PFSK-1 (cell line): ENCODE measurements at regions not wholly inside any gene's neighbourhood (a gene's known extent, or its start where the extent isn't known, plus 50 kb on each side); places are given as distances from the start of the nearest gene placed in this dataset.

Source experiments
- FOXP2 ChIP-seq: optimal IDR thresholded peaks from 2 replicates; pipeline ENCODE3; 2011; ENCODE audit warnings: borderline replicate concordance, control low read depth, inconsistent platforms; ENCODE audit not compliant: insufficient read depth; ENCODE audit errors: extremely low read length, extremely low read depth
- POLR2AphosphoS5 ChIP-seq: IDR thresholded peaks from 2 replicates; pipeline ENCODE4 v1.6.1; 2012; ENCODE audit warnings: low read depth, mild to moderate bottlenecking, control low read depth, low read length, moderate library complexity
- REST ChIP-seq, 2 experiments: IDR thresholded peaks; 2 replicates each; pipeline versions ENCODE4 v1.6.1 to v1.8.0; 2011 to 2012; ENCODE audit warnings: low read depth in 2 of 2, low read length in 2 of 2, control low read depth in 1 of 2, inconsistent platforms in 1 of 2, mild to moderate bottlenecking in 1 of 2, moderate library complexity in 1 of 2; ENCODE audit not compliant: insufficient read depth in 1 of 2
- SIN3A ChIP-seq: IDR thresholded peaks from 2 replicates; pipeline ENCODE4 v1.6.1; 2012; ENCODE audit warnings: mild to moderate bottlenecking, low read length, moderate library complexity, borderline replicate concordance; ENCODE audit not compliant: insufficient read depth
- TAF1 ChIP-seq: IDR thresholded peaks from 2 replicates; pipeline ENCODE4 v1.6.1; 2012; ENCODE audit warnings: low read length, control low read depth, borderline replicate concordance; ENCODE audit not compliant: insufficient read depth

GRCh38 chr3:148131990-148132638 lies 565.6 kb upstream of the AGTR1 start:
- no peak for TF ChIP-seq SIN3A
- no peak for TF ChIP-seq FOXP2
- TF ChIP-seq POLR2AphosphoS5, result no peak
- TF ChIP-seq REST (IDR thresholded peaks at IDR 0.05; ENCODE audit: insufficient read depth in 1 of 2, low read depth in 2 of 2, low read length in 2 of 2), result no peak
- TF ChIP-seq TAF1, result no peak

GRCh38 chr3:148136816-148137215 lies 560.9 kb upstream of the AGTR1 start:
- TF ChIP-seq FOXP2 (no peak), POLR2AphosphoS5 (no peak), REST (IDR thresholded peaks at IDR 0.05; ENCODE audit: insufficient read depth in 1 of 2, low read depth in 2 of 2, low read length in 2 of 2) (no peak), TAF1 (no peak), SIN3A (no peak)

GRCh38 chr3:148146241-148146640 lies 551.5 kb upstream of the AGTR1 start:
- TF ChIP-seq SIN3A (no peak), POLR2AphosphoS5 (no peak), TAF1 (no peak), FOXP2 (no peak)

GRCh38 chr3:148146947-148147826 lies 550.5 kb upstream of the AGTR1 start:
- no peak for TF ChIP-seq FOXP2
- TF ChIP-seq SIN3A, result no peak
- TF ChIP-seq POLR2AphosphoS5, result no peak
- TF ChIP-seq TAF1, result no peak
- no peak for TF ChIP-seq REST (IDR thresholded peaks at IDR 0.05; ENCODE audit: insufficient read depth in 1 of 2, low read depth in 2 of 2, low read length in 2 of 2)

GRCh38 chr3:148147903-148148302 lies 549.8 kb upstream of the AGTR1 start:
- no peak for TF ChIP-seq TAF1

GRCh38 chr3:148149556-148149955 lies 548.1 kb upstream of the AGTR1 start:
- no peak for TF ChIP-seq FOXP2
- TF ChIP-seq REST (IDR thresholded peaks at IDR 0.05; ENCODE audit: insufficient read depth in 1 of 2, low read depth in 2 of 2, low read length in 2 of 2), result no peak
- TF ChIP-seq POLR2AphosphoS5, result no peak
- TF ChIP-seq SIN3A, result no peak
- TF ChIP-seq TAF1, result no peak
